Left lung (tissue), 4 donors: ENCODE measurements at regions not wholly inside any gene's neighbourhood (a gene's known extent, or its start where the extent isn't known, plus 50 kb on each side); places are given as distances from the start of the nearest gene placed in this dataset.

Source experiments
- ATAC-seq: fragments of 200-7000 bp; cut with Tn5 transposase; one replicate; pipeline ENCODE4 v1.9.1; 2020; ENCODE audit warnings: moderate library complexity
- DNase-seq, 4 donors: peaks; one replicate each; pipeline ENCODE4 v3.0.0-alpha.2; 2013 to 2020
- H3K27ac ChIP-seq, 2 donors: fragments of 200-600 bp; sonication (generic) in 1 of 2; one replicate each; pipeline versions ENCODE4 v1.5.0 to v1.8.0; 2020 to 2021
- H3K27me3 ChIP-seq, 2 donors: fragments of 200-600 bp; sonication (generic) in 1 of 2; one replicate each; pipeline versions ENCODE4 v1.5.0 to v1.8.0; 2020 to 2021
- H3K36me3 ChIP-seq, 2 donors: fragments of 200-600 bp; sonication (generic) in 1 of 2; one replicate each; pipeline versions ENCODE4 v1.5.0 to v1.8.0; 2020 to 2021
- H3K4me1 ChIP-seq, 2 donors: fragments of 200-600 bp; one replicate each; pipeline ENCODE4 v1.8.0; 2021
- H3K4me3 ChIP-seq, 2 donors: fragments of 200-600 bp; sonication (generic) in 1 of 2; one replicate each; pipeline versions ENCODE4 v1.5.0 to v1.8.0; 2020 to 2021; ENCODE audit warnings: mild to moderate bottlenecking in 1 of 2
- H3K9me3 ChIP-seq, 2 donors: fragments of 200-600 bp; sonication (generic) in 1 of 2; one replicate each; pipeline versions ENCODE4 v1.5.0 to v1.8.0; 2020 to 2021
- CTCF ChIP-seq, 2 donors: fragments of 200-600 bp; sonication (generic) in 1 of 2; IDR thresholded peaks; one replicate each; pipeline versions ENCODE4 v1.5.0 to v1.8.0; 2021; ENCODE audit warnings: antibody characterized with exemption in 2 of 2
- intact Hi-C, 2 donors: fragments of 100-400 bp; cut with DNase I; formaldehyde crosslinking; loops; one replicate each; pipeline versions ENCODE4 v1.11.2 to v1.14.2; 2022
- donor health status: DM: no; HTN: yes; CAD: no.
- donor health status: DM: no; HTN: no; CAD: no.

GRCh38 chr4:14272206-14272605 lies 644.7 kb upstream of the BOD1L1 start:
- Histone ChIP-seq H3K27me3 (no peaks in the 10 kb centered on the region), H3K36me3 (no peaks in the 10 kb centered on the region), H3K27ac (no peak overlapping the region), H3K9me3 (peaks cover 0 to 7% of the 10 kb centered on the region in 2 donors), H3K4me1 (peaks cover 0 to 5% of the 10 kb centered on the region in 2 donors), H3K4me3 (no peak overlapping the region)
- intact Hi-C loops, result no loop called here
- TF ChIP-seq CTCF (IDR thresholded peaks at IDR 0.05), result no peak
- no peak for DNase-seq
- ATAC-seq, result no peak

- H3K27ac ChIP-seq, result no peak overlapping the region
- ATAC-seq (no peak), DNase-seq (no peak)
- intact Hi-C loops, result no loop called here
- H3K4me1 ChIP-seq, result no peaks in the 10 kb centered on the region
- no peaks in the 10 kb centered on the region for H3K27me3 ChIP-seq
- TF ChIP-seq CTCF (IDR thresholded peaks at IDR 0.05), result no peak
- H3K9me3 ChIP-seq, result peaks cover 0 to 7% of the 10 kb centered on the region in 2 donors
- H3K4me3 ChIP-seq, result no peak overlapping the region
- H3K36me3 ChIP-seq, result no peaks in the 10 kb centered on the region
These were observed 650.0 kb upstream of the BOD1L1 start for GRCh38 chr4:14277505-14277904.

- H3K9me3 ChIP-seq, result peaks cover 0 to 1% of the 10 kb centered on the region in 2 donors
- no peak overlapping the region for H3K4me3 ChIP-seq
- H3K27ac ChIP-seq, result no peak overlapping the region
- DNase-seq (no peak), ATAC-seq (no peak)
- H3K36me3 ChIP-seq, result no peaks in the 10 kb centered on the region
- intact Hi-C loops, result no loop called here
- TF ChIP-seq CTCF (IDR thresholded peaks at IDR 0.05), result no peak
- H3K4me1 ChIP-seq, result no peaks in the 10 kb centered on the region
- H3K27me3 ChIP-seq, result no peaks in the 10 kb centered on the region
These were observed 653.0 kb upstream of the BOD1L1 start for GRCh38 chr4:14280567-14280966.

- intact Hi-C loops, result no loop called here
- Histone ChIP-seq H3K4me1 (no peaks in the 10 kb centered on the region), H3K27ac (no peak overlapping the region)
These were observed 657.1 kb upstream of the BOD1L1 start for GRCh38 chr4:14284578-14284977.

GRCh38 chr4:14289708-14290107 lies 662.2 kb upstream of the BOD1L1 start:
- H3K4me3 ChIP-seq, result no peak overlapping the region
- ATAC-seq, result no peak
- intact Hi-C loops, result no loop called here
- no peaks in the 10 kb centered on the region for H3K36me3 ChIP-seq
- TF ChIP-seq CTCF (IDR thresholded peaks at IDR 0.05), result no peak
- no peaks in the 10 kb centered on the region for H3K27me3 ChIP-seq
- peaks cover 0 to 17% of the 10 kb centered on the region in 2 donors for H3K9me3 ChIP-seq
- no peaks in the 10 kb centered on the region for H3K4me1 ChIP-seq
- no peak overlapping the region for H3K27ac ChIP-seq
- DNase-seq, result no peak

More at GRCh38 chr4:14284578-14284977, 657.1 kb upstream of the BOD1L1 start:
- Histone ChIP-seq H3K27me3 (no peaks in the 10 kb centered on the region), H3K4me3 (no peak overlapping the region), H3K36me3 (no peaks in the 10 kb centered on the region), H3K9me3 (peaks cover 0 to 17% of the 10 kb centered on the region in 2 donors)
- ATAC-seq, result no peak
- no peak for DNase-seq
- no peak for TF ChIP-seq CTCF (IDR thresholded peaks at IDR 0.05)
